ENCODE measurements at regions not wholly inside any gene's neighbourhood (a gene's known extent, or its start where the extent isn't known, plus 50 kb on each side); places are given as distances from the start of the nearest gene placed in this dataset.

DNA sequence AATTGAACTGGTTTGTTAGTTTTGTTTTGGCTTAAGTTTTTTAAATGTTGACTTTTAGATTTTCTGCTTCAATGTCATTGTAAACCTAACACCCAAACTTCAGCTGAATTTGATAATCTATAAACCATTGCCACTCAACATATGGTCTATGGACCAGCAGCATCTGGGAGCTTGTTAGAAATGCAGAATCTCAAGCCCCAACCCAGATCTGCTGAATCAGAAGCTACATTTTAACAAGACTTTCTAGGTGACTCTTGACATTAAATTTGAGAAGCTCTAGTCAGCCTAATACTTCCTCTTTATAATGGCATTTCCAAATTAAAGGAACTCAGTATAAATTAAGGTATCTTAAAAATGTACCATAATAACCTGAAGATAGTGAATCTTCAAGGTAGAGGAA, 96.5 kb upstream of the THRB start:
- Histone ChIP-seq H3K4me2 (ENCODE audit: low read depth, low read length) (no peak overlapping the region), H2AK5ac (ENCODE audit: low read depth, low read length) (no peak overlapping the region), H3K14ac (replicated peaks; ENCODE audit: low read depth, low read length) (no peak overlapping the region), H3K79me1 (ENCODE audit: low read depth in 1 of 2, low read length in 2 of 2) (no peaks in the 10 kb centered on the region), H3K4me3 (ENCODE audit: insufficient read depth, low read depth, low read length) (no peak overlapping the region), H3K18ac (ENCODE audit: low read depth, low read length) (no peak overlapping the region), H3K56ac (ENCODE audit: extremely low read depth, insufficient read depth, low read length) (no peak overlapping the region), H2AK9ac (replicated peaks; ENCODE audit: low read depth, low read length, poor library complexity) (no peak overlapping the region), H4K5ac (ENCODE audit: low read depth, low read length) (no peak overlapping the region), H3K27me3 (ENCODE audit: control insufficient read depth, insufficient read depth, low read length) (no peaks in the 10 kb centered on the region), H2BK120ac (ENCODE audit: low read depth, low read length) (no peak overlapping the region), H3K4me1 (ENCODE audit: control insufficient read depth, insufficient read depth, low read length) (no peaks in the 10 kb centered on the region), H2BK20ac (ENCODE audit: low read depth, low read length) (no peak overlapping the region), H3K27ac (ENCODE audit: insufficient read depth, low read length) (no peak overlapping the region), H4K20me1 (ENCODE audit: insufficient read depth, low read length) (no peaks in the 10 kb centered on the region), H4K8ac (ENCODE audit: low read depth in 2 of 2, low read length in 2 of 2) (no peak overlapping the region), H3K36me3 (ENCODE audit: control insufficient read depth, insufficient read depth, low read length) (no peaks in the 10 kb centered on the region), H4K91ac (ENCODE audit: insufficient read depth, low read depth, low read length) (no peak overlapping the region), H3K9ac (ENCODE audit: low read depth, low read length) (no peak overlapping the region), H3K9me3 (ENCODE audit: control insufficient read depth, insufficient read depth, low read length) (no peaks in the 10 kb centered on the region), H3K23ac (ENCODE audit: low read depth, low read length) (no peak overlapping the region), H3K4ac (ENCODE audit: low read depth, low read length) (no peak overlapping the region), H2BK15ac (ENCODE audit: low read depth, low read length) (no peak overlapping the region), H3K9me1 (ENCODE audit: insufficient read depth, low read length) (no peaks in the 10 kb centered on the region), H2BK5ac (ENCODE audit: low read depth, low read length, poor library complexity, severe bottlenecking) (no peak overlapping the region), H2AFZ (replicated peaks; ENCODE audit: low read length, poor library complexity) (no peak overlapping the region)
- dilution Hi-C loops (cut with HindIII; ENCODE audit: low sequenced_read_pairs, unreplicated experiment) (no loop called here), in situ Hi-C loops (cut with MboI; ENCODE audit: low sequenced_read_pairs) (no loop called here), intact Hi-C loops (cut with micrococcal nuclease) (no loop called here)
- TF ChIP-seq MXI1 (IDR thresholded peaks at IDR 0.05; ENCODE audit: borderline replicate concordance, low read depth, low read length) (no peak), MAFK (IDR thresholded peaks at IDR 0.05; ENCODE audit: low read depth, low read length) (no peak), CEBPB (IDR thresholded peaks at IDR 0.05; ENCODE audit: low read depth, low read length) (no peak), RAD21 (IDR thresholded peaks at IDR 0.05; ENCODE audit: low read length) (no peak), CHD1 (IDR thresholded peaks at IDR 0.05; ENCODE audit: low read depth, low read length) (no peak), RFX5 (IDR thresholded peaks at IDR 0.05; ENCODE audit: low read depth, low read length) (no peak), NFE2L2 (IDR thresholded peaks at IDR 0.05; ENCODE audit: low read depth, low read length) (no peak), POLR2A (IDR thresholded peaks at IDR 0.05; ENCODE audit: low read depth, low read length) (no peak), RCOR1 (IDR thresholded peaks at IDR 0.05; ENCODE audit: insufficient replicate concordance, low read length) (no peak)
- TF ChIP-seq, protein P1, sequence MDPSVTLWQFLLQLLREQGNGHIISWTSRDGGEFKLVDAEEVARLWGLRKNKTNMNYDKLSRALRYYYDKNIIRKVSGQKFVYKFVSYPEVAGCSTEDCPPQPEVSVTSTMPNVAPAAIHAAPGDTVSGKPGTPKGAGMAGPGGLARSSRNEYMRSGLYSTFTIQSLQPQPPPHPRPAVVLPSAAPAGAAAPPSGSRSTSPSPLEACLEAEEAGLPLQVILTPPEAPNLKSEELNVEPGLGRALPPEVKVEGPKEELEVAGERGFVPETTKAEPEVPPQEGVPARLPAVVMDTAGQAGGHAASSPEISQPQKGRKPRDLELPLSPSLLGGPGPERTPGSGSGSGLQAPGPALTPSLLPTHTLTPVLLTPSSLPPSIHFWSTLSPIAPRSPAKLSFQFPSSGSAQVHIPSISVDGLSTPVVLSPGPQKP (IDR thresholded peaks at IDR 0.05; ENCODE audit: borderline replicate concordance, low read depth, low read length): no peak
- POLR2A ChIA-PET (ENCODE audit: unreplicated experiment): no interaction called here
- no TSS peak for BruUV-seq (replicated peaks)
- CTCF ChIA-PET: no interaction called here
- DNase-seq (no peak), ATAC-seq (ENCODE audit: low read depth) (no peak)
